GM12878 (cell line): ENCODE measurements at regions not wholly inside any gene's neighbourhood (a gene's known extent, or its start where the extent isn't known, plus 50 kb on each side); places are given as distances from the start of the nearest gene placed in this dataset.

Experiments used
- ATAC-seq: fragments of 200-7000 bp; cut with Tn5 transposase; 3 replicates; pipeline ENCODE4 v1.9.1; 2020; ENCODE audit warnings: mild to moderate bottlenecking, moderate library complexity
- BruUV-seq: library from RNA; stranded (reverse); fragments of 400-500 nt; replicated peaks from 2 replicates; lab custom pipeline; 2021; lab: Mats Ljungman, UMichigan
- CTCF ChIA-PET: fragments of 300-600 bp; sonication (Branson Sonifier 250); formaldehyde crosslinking; extraction: SDS; loops from one replicate; lab custom pipeline; 2021; ENCODE audit warnings: inconsistent platforms; lab: Yijun Ruan, JAX
- POLR2A ChIA-PET: fragments of 350-600 bp; formaldehyde crosslinking; extraction: SDS; loops from one replicate; lab custom pipeline; 2021; ENCODE audit warnings: inconsistent platforms; lab: Charles Lee
- RAD21 ChIA-PET: fragments of 300-600 bp; sonication (Branson Sonifier 250); formaldehyde crosslinking; loops from one replicate; lab custom pipeline; 2023; ENCODE audit warnings: antibody characterized with exemption; ENCODE audit not compliant: unreplicated experiment; lab: Charles Lee
- SMC1A ChIA-PET: fragments of 300-600 bp; sonication (Branson Sonifier 250); formaldehyde crosslinking; loops from one replicate; lab custom pipeline; 2023; ENCODE audit not compliant: unreplicated experiment, uncharacterized antibody; lab: Charles Lee
- DNase-seq: peaks from one replicate; pipeline ENCODE4 v3.0.0-alpha.2; 2011; ENCODE audit warnings: low read depth, low spot score
- FAIRE-seq: peaks from 3 replicates; lab custom pipeline; 2011; peaks lifted over from hg19 to GRCh38; lab: Jason Lieb, UNC
- H2AFZ ChIP-seq: 2 replicates; pipeline ENCODE4 v1.6.0; 2011; ENCODE audit warnings: low read depth, low read length, control low read depth; ENCODE audit not compliant: control insufficient read depth
- H3K27ac ChIP-seq: 2 replicates; pipeline ENCODE4 v1.5.1; 2011; ENCODE audit warnings: control low read depth; ENCODE audit not compliant: control insufficient read depth, insufficient read depth
- H3K27me3 ChIP-seq, 2 experiments: replicated peaks in 1 of 2; 2 replicates each; pipeline versions ENCODE4 v1.6.0 to v1.6.1; 2011; ENCODE audit warnings: low read length in 1 of 2; ENCODE audit not compliant: control insufficient read depth in 2 of 2, insufficient read depth in 2 of 2
- H3K36me3 ChIP-seq, 2 experiments: 2 replicates each; pipeline ENCODE4 v1.5.1; 2011; ENCODE audit warnings: low read length in 1 of 2; ENCODE audit not compliant: control insufficient read depth in 2 of 2, insufficient read depth in 2 of 2
- H3K4me1 ChIP-seq: 2 replicates; pipeline ENCODE4 v1.6.1; 2011; ENCODE audit warnings: mild to moderate bottlenecking, low read length, moderate library complexity, mixed read lengths; ENCODE audit not compliant: control insufficient read depth, insufficient read depth
- H3K4me2 ChIP-seq: 2 replicates; pipeline ENCODE4 v1.6.0; 2011; ENCODE audit warnings: control low read depth; ENCODE audit not compliant: control insufficient read depth, insufficient read depth
- H3K4me3 ChIP-seq: fragments of 200-600 bp; sonication (generic); 2 replicates; pipeline ENCODE4 v1.5.1; 2016
- H3K79me2 ChIP-seq: 2 replicates; pipeline ENCODE4 v1.6.0; 2011; ENCODE audit warnings: low read length; ENCODE audit not compliant: control insufficient read depth, insufficient read depth
- H3K9ac ChIP-seq: 2 replicates; pipeline ENCODE4 v1.8.0; 2011; ENCODE audit warnings: low read length, control low read depth, mixed read lengths; ENCODE audit not compliant: control insufficient read depth, insufficient read depth
- H3K9me3 ChIP-seq: replicated peaks from 3 replicates; pipeline ENCODE4 v1.5.1; 2011; ENCODE audit warnings: mild to moderate bottlenecking, low read length; ENCODE audit not compliant: control insufficient read depth, insufficient read depth
- H4K20me1 ChIP-seq: 2 replicates; pipeline ENCODE4 v1.6.0; 2011; ENCODE audit not compliant: control insufficient read depth, insufficient read depth
- BHLHE40 ChIP-seq, 2 experiments: fragments of 450-650 bp in 1 of 2; IDR thresholded peaks; 2 replicates each; pipeline ENCODE4 v1.6.1; 2011 to 2017; ENCODE audit warnings: low read depth in 2 of 2, borderline replicate concordance in 1 of 2, improper control_type of control experiment in 1 of 2, low read length in 1 of 2, mild to moderate bottlenecking in 1 of 2
- CBX5 ChIP-seq: sonication (generic); IDR thresholded peaks from 2 replicates; pipeline ENCODE4 v1.6.1; 2016; ENCODE audit warnings: low read depth, moderate library complexity, mild to moderate bottlenecking, inconsistent platforms
- CEBPB ChIP-seq, 2 experiments: fragments of 150-350 bp in 1 of 2; IDR thresholded peaks; 2 replicates each; pipeline ENCODE4 v1.6.1; 2012 to 2014; ENCODE audit warnings: low read depth in 2 of 2, low read length in 2 of 2, borderline replicate concordance in 1 of 2, inconsistent platforms in 1 of 2
- FOXK2 ChIP-seq: fragments of 450-650 bp; IDR thresholded peaks from 2 replicates; pipeline ENCODE4 v1.6.1; 2017; ENCODE audit warnings: mild to moderate bottlenecking, moderate library complexity
- GATAD2B ChIP-seq: fragments of 450-650 bp; conservative IDR thresholded peaks from 2 replicates; pipeline ENCODE4 v1.6.1; 2017; ENCODE audit warnings: low read depth, mild to moderate bottlenecking, moderate library complexity
- MEF2A ChIP-seq: IDR thresholded peaks from 2 replicates; pipeline ENCODE4 v1.6.1; 2011; ENCODE audit warnings: low read depth, mild to moderate bottlenecking, low read length, moderate library complexity; ENCODE audit not compliant: insufficient read depth
- NR2C2 ChIP-seq: IDR thresholded peaks from 2 replicates; pipeline ENCODE4 v1.6.1; 2011; ENCODE audit warnings: borderline replicate concordance, low read depth; ENCODE audit not compliant: control insufficient read depth, insufficient read length
- NRF1 ChIP-seq: conservative IDR thresholded peaks from 2 replicates; pipeline ENCODE4 v1.6.1; 2011; ENCODE audit warnings: mild to moderate bottlenecking, low read depth, low read length, improper control_type of control experiment
- PAX5 ChIP-seq: IDR thresholded peaks from 2 replicates; pipeline ENCODE4 v1.6.1; 2011; ENCODE audit warnings: low read depth, low read length, borderline replicate concordance
- PAX8 ChIP-seq: fragments of 450-650 bp; IDR thresholded peaks from 2 replicates; pipeline ENCODE4 v1.6.1; 2017; ENCODE audit warnings: mild to moderate bottlenecking, moderate library complexity
- PML ChIP-seq: IDR thresholded peaks from 2 replicates; pipeline ENCODE4 v1.6.1; 2012; ENCODE audit warnings: low read length, inconsistent platforms
- POLR2AphosphoS2 ChIP-seq: IDR thresholded peaks from 2 replicates; pipeline ENCODE4 v1.6.1; 2011; ENCODE audit warnings: low read depth, mild to moderate bottlenecking, low read length, improper control_type of control experiment, moderate library complexity
- RCOR1 ChIP-seq: conservative IDR thresholded peaks from 2 replicates; pipeline ENCODE4 v1.6.1; 2012; ENCODE audit warnings: low read depth, low read length, improper control_type of control experiment
- SMAD5 ChIP-seq: IDR thresholded peaks from 2 replicates; pipeline ENCODE4 v1.6.1; 2016; ENCODE audit warnings: antibody characterized with exemption, low read depth
- STAT3 ChIP-seq: IDR thresholded peaks from 2 replicates; pipeline ENCODE4 v1.6.1; 2011; ENCODE audit warnings: low read depth, low read length, improper control_type of control experiment
- TBL1XR1 ChIP-seq: IDR thresholded peaks from 2 replicates; pipeline ENCODE4 v1.6.1; 2012; ENCODE audit warnings: low read depth, low read length, improper control_type of control experiment
- ZNF384 ChIP-seq: IDR thresholded peaks from 2 replicates; pipeline ENCODE4 v1.6.1; 2012; ENCODE audit warnings: low read depth, mild to moderate bottlenecking, low read length, improper control_type of control experiment, borderline replicate concordance
- WGBS: methylation state at CpG from one replicate; pipeline ENCODE4 v1.1.6; 2016; ENCODE audit warnings: low lambda C conversion rate; ENCODE audit not compliant: insufficient replicate concordance, insufficient coverage; ENCODE audit errors: missing lambda C conversion rate; 5-methylcytosine and 5-hydroxymethylcytosine counted together
- in situ Hi-C: fragments of 300-500 bp; cut with MboI; formaldehyde crosslinking; loops from 9 replicates; pipeline ENCODE4 v1.14.3; 2018; ENCODE audit warnings: mixed read lengths
- intact Hi-C: fragments of 100-400 bp; cut with micrococcal nuclease; formaldehyde crosslinking; loops from one replicate; pipeline ENCODE4 v1.14.2; 2022; ENCODE audit not compliant: unreplicated experiment
- TF ChIP-seq, protein P1 (sequence below): fragments of 450-650 bp; formaldehyde crosslinking; IDR thresholded peaks from 2 replicates; pipeline ENCODE4 v1.4.0; 2020; ENCODE audit warnings: mild to moderate bottlenecking, moderate library complexity
- TF ChIP-seq, protein P2 (sequence below): IDR thresholded peaks from 2 replicates; pipeline ENCODE4 v1.6.1; 2012; ENCODE audit warnings: low read depth, low read length, improper control_type of control experiment
- TF ChIP-seq, protein P3 (sequence below): fragments of 450-650 bp; IDR thresholded peaks from 2 replicates; pipeline ENCODE4 v1.6.1; 2017; ENCODE audit warnings: low read depth, mild to moderate bottlenecking, moderate library complexity

DNA sequence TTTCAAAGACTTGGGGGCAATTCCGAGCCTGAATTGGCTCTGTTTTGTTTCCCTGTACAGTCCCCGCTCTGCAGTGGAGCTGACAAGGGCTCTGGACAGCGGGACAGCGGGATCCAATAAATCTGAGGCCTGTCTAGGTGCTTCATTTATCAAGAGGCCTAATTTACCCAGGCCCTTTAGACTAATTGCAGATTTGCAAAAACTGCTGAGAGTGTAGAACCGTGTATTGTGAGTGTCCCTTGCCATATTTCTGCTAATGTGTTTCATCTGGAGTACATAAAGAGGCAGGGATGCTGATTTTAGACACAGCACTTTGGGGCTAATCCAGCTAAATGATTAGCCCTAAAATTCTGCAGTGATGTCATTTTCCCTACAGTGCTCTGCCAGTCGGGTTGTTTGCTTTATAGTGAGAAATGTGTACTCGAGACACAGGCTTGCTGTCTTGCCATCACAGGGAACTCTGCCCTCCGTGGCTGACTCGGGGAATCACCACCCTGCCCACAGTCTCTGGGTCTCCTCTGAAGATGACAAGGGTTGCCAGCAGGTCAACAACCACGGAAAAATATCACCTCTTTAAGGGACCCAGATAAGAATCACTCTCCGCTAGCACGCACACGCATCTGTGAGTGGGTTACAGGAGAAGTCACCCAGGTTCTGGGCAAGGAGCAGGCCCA is 592.0 kb downstream of the BNC2 start:
- BruUV-seq = no TSS peak
- 36% methylated on average over 13 of the region's 13 CpGs for WGBS

More for the DNA sequence above, 592.0 kb downstream of the BNC2 start:
- Histone ChIP-seq H3K9me3 (no peaks in the 10 kb centered on the region; the same call in 2 of the 3 replicates), H3K4me1 (no peaks in the 10 kb centered on the region), H4K20me1 (no peaks in the 10 kb centered on the region), H3K27me3 (no peaks in the 10 kb centered on the region), H3K9ac (no peak overlapping the region), H2AFZ (no peak overlapping the region), H3K27ac (no peak overlapping the region), H3K36me3 (no peaks in the 10 kb centered on the region), H3K4me3 (no peak overlapping the region), H3K79me2 (no peaks in the 10 kb centered on the region), H3K4me2 (no peak overlapping the region)
- CTCF ChIA-PET = no interaction called here
- ATAC-seq = no peak
- FAIRE-seq = no peak
- RAD21 ChIA-PET = interaction anchor here (1.0 kb wide), 1 partner anchor 22 kb away, joined by 3 read pairs; no protein-coding TSS in a partner anchor
- SMC1A ChIA-PET = no interaction called here
- in situ Hi-C loops (no loop called here), intact Hi-C loops (no loop called here)
- no peak for DNase-seq
- POLR2A ChIA-PET = no interaction called here
- TF ChIP-seq SMAD5 = no peak
- TF ChIP-seq STAT3 = no peak
- TF ChIP-seq POLR2AphosphoS2 = no peak
- TF ChIP-seq NR2C2 = no peak
- TF ChIP-seq RCOR1 = no peak
- no peak for TF ChIP-seq GATAD2B
- TF ChIP-seq, protein P1, sequence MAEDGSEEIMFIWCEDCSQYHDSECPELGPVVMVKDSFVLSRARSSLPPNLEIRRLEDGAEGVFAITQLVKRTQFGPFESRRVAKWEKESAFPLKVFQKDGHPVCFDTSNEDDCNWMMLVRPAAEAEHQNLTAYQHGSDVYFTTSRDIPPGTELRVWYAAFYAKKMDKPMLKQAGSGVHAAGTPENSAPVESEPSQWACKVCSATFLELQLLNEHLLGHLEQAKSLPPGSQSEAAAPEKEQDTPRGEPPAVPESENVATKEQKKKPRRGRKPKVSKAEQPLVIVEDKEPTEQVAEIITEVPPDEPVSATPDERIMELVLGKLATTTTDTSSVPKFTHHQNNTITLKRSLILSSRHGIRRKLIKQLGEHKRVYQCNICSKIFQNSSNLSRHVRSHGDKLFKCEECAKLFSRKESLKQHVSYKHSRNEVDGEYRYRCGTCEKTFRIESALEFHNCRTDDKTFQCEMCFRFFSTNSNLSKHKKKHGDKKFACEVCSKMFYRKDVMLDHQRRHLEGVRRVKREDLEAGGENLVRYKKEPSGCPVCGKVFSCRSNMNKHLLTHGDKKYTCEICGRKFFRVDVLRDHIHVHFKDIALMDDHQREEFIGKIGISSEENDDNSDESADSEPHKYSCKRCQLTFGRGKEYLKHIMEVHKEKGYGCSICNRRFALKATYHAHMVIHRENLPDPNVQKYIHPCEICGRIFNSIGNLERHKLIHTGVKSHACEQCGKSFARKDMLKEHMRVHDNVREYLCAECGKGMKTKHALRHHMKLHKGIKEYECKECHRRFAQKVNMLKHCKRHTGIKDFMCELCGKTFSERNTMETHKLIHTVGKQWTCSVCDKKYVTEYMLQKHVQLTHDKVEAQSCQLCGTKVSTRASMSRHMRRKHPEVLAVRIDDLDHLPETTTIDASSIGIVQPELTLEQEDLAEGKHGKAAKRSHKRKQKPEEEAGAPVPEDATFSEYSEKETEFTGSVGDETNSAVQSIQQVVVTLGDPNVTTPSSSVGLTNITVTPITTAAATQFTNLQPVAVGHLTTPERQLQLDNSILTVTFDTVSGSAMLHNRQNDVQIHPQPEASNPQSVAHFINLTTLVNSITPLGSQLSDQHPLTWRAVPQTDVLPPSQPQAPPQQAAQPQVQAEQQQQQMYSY (CRISPR knock-in tag) = no peak
- no peak for TF ChIP-seq PML
- no peak for TF ChIP-seq PAX5
- TF ChIP-seq CBX5 = no peak
- TF ChIP-seq PAX8 = no peak
- no peak for TF ChIP-seq ZNF384
- no peak for TF ChIP-seq FOXK2
- no peak for TF ChIP-seq TBL1XR1
- no peak for TF ChIP-seq MEF2A
- no peak for TF ChIP-seq NRF1
- TF ChIP-seq CEBPB (IDR thresholded peaks at IDR 0.05; ENCODE audit: borderline replicate concordance in 1 of 2, low read depth in 2 of 2, low read length in 2 of 2) = no peak
- TF ChIP-seq, protein P2, sequence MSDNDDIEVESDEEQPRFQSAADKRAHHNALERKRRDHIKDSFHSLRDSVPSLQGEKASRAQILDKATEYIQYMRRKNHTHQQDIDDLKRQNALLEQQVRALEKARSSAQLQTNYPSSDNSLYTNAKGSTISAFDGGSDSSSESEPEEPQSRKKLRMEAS = no peak
- TF ChIP-seq, protein P3, sequence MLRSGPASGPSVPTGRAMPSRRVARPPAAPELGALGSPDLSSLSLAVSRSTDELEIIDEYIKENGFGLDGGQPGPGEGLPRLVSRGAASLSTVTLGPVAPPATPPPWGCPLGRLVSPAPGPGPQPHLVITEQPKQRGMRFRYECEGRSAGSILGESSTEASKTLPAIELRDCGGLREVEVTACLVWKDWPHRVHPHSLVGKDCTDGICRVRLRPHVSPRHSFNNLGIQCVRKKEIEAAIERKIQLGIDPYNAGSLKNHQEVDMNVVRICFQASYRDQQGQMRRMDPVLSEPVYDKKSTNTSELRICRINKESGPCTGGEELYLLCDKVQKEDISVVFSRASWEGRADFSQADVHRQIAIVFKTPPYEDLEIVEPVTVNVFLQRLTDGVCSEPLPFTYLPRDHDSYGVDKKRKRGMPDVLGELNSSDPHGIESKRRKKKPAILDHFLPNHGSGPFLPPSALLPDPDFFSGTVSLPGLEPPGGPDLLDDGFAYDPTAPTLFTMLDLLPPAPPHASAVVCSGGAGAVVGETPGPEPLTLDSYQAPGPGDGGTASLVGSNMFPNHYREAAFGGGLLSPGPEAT = no peak
- no peak for TF ChIP-seq BHLHE40 (IDR thresholded peaks at IDR 0.05; ENCODE audit: borderline replicate concordance in 1 of 2, low read depth in 2 of 2, low read length in 1 of 2)
